MM.1S (cell line): ENCODE measurements at regions not wholly inside any gene's neighbourhood (a gene's known extent, or its start where the extent isn't known, plus 50 kb on each side); places are given as distances from the start of the nearest gene placed in this dataset.

Experiments used
- EZH2 ChIP-seq: fragments of 300-600 bp; sonication (generic); optimal IDR thresholded peaks from 2 replicates; pipeline ENCODE3; 2017; ENCODE audit warnings: low read depth, mild to moderate bottlenecking, antibody characterized with exemption, low read length, mixed read lengths
- EZH2phosphoT487 ChIP-seq: fragments of 300-600 bp; sonication (generic); IDR thresholded peaks from 2 replicates; pipeline ENCODE4 v1.6.1; 2018; ENCODE audit warnings: antibody characterized with exemption, low read length
- TF ChIP-seq, protein P1 (sequence below): fragments of 300-600 bp; sonication (generic); IDR thresholded peaks from 2 replicates; pipeline ENCODE4 v1.5.1; 2016; ENCODE audit warnings: antibody characterized with exemption, low read length, mixed read lengths

DNA sequence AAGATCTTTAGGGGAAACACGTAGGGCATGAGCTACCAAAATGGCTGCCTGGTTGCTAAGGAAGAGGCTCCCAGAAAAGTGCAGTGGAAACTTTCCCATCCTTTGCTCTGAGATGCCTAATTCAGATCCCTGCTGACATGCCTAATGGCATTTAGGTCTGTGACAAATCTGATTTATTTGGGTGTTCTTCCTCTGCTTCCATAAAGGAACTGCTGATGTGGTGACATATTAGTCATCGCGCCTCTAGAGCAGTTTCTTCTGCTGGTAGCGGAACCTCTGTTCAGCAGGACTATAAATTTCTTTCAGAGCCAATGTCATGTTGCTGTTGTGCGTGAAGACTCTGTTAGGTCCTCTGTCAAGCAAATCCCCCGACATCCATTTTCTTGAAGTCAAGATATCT, 310.0 kb downstream of the PDHA2 start:
- TF ChIP-seq, protein P1, sequence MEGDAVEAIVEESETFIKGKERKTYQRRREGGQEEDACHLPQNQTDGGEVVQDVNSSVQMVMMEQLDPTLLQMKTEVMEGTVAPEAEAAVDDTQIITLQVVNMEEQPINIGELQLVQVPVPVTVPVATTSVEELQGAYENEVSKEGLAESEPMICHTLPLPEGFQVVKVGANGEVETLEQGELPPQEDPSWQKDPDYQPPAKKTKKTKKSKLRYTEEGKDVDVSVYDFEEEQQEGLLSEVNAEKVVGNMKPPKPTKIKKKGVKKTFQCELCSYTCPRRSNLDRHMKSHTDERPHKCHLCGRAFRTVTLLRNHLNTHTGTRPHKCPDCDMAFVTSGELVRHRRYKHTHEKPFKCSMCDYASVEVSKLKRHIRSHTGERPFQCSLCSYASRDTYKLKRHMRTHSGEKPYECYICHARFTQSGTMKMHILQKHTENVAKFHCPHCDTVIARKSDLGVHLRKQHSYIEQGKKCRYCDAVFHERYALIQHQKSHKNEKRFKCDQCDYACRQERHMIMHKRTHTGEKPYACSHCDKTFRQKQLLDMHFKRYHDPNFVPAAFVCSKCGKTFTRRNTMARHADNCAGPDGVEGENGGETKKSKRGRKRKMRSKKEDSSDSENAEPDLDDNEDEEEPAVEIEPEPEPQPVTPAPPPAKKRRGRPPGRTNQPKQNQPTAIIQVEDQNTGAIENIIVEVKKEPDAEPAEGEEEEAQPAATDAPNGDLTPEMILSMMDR, result no peak
- TF ChIP-seq EZH2phosphoT487 (no peak), EZH2 (no peak)
